ENCODE measurements at regions not wholly inside any gene's neighbourhood (a gene's known extent, or its start where the extent isn't known, plus 50 kb on each side); places are given as distances from the start of the nearest gene placed in this dataset.

- H3K4me1 ChIP-seq (ENCODE audit: insufficient read depth), result no peaks in the 10 kb centered on the region
- in situ Hi-C loops (cut with MboI), result no loop called here
- H3F3A ChIP-seq (ENCODE audit: insufficient read depth), result no peaks in the 10 kb centered on the region
- no peak overlapping the region for H3K4me3 ChIP-seq
- H3K4me2 ChIP-seq (ENCODE audit: unreplicated experiment), result no peak overlapping the region
- H4K20me1 ChIP-seq (ENCODE audit: insufficient read depth), result no peaks in the 10 kb centered on the region
- no peaks in the 10 kb centered on the region for H3K79me2 ChIP-seq (ENCODE audit: insufficient read depth)
- no peaks in the 10 kb centered on the region for H3K36me3 ChIP-seq (ENCODE audit: low read depth)
- no peak overlapping the region for H3K27ac ChIP-seq
- 6 to 15% methylated on average over 1 of the region's 1 CpG for WGBS, 2 experiments (ENCODE audit: low coverage in 1 of 2, low lambda C conversion rate in 2 of 2, missing lambda C conversion rate in 2 of 2)
- no peak for TF ChIP-seq EZH2phosphoT487 (IDR thresholded peaks at IDR 0.05; ENCODE audit: insufficient read depth, low read depth)
- no peak for TF ChIP-seq EZH2 (IDR thresholded peaks at IDR 0.05; ENCODE audit: insufficient read depth, poor library complexity, severe bottlenecking)
- no peaks in the 10 kb centered on the region for H3K9me3 ChIP-seq (ENCODE audit: low read depth)
- H3K9me2 ChIP-seq (ENCODE audit: insufficient read depth), result no peaks in the 10 kb centered on the region
- DNase-seq, result no peak
- no peaks in the 10 kb centered on the region for H3K27me3 ChIP-seq (replicated peaks; ENCODE audit: insufficient read depth)
- H3K9ac ChIP-seq, result no peak overlapping the region
- H2AFZ ChIP-seq, result no peak overlapping the region
Observed at GRCh38 chr4:31298737-31299136, 578.6 kb downstream of the PCDH7 start.

GRCh38 chr4:31307029-31307428, 586.9 kb downstream of the PCDH7 start:
- Histone ChIP-seq H3K36me3 (ENCODE audit: low read depth) (no peaks in the 10 kb centered on the region), H3F3A (ENCODE audit: insufficient read depth) (no peaks in the 10 kb centered on the region), H3K9me3 (ENCODE audit: low read depth) (no peaks in the 10 kb centered on the region), H2AFZ (no peak overlapping the region), H3K27ac (no peak overlapping the region), H3K4me3 (no peak overlapping the region), H3K27me3 (replicated peaks; ENCODE audit: insufficient read depth) (no peaks in the 10 kb centered on the region), H3K9me2 (ENCODE audit: insufficient read depth) (no peaks in the 10 kb centered on the region), H3K4me1 (ENCODE audit: insufficient read depth) (no peaks in the 10 kb centered on the region), H3K4me2 (ENCODE audit: unreplicated experiment) (no peak overlapping the region), H3K9ac (no peak overlapping the region), H4K20me1 (ENCODE audit: insufficient read depth) (no peaks in the 10 kb centered on the region), H3K79me2 (ENCODE audit: insufficient read depth) (no peaks in the 10 kb centered on the region)
- in situ Hi-C loops (cut with MboI), result no loop called here
- no peak for TF ChIP-seq EZH2 (IDR thresholded peaks at IDR 0.05; ENCODE audit: insufficient read depth, poor library complexity, severe bottlenecking)
- 21 to 25% methylated on average over 5 of the region's 5 CpGs for WGBS, 2 experiments (ENCODE audit: low coverage in 1 of 2, low lambda C conversion rate in 2 of 2, missing lambda C conversion rate in 2 of 2)
- no peak for DNase-seq

DNA sequence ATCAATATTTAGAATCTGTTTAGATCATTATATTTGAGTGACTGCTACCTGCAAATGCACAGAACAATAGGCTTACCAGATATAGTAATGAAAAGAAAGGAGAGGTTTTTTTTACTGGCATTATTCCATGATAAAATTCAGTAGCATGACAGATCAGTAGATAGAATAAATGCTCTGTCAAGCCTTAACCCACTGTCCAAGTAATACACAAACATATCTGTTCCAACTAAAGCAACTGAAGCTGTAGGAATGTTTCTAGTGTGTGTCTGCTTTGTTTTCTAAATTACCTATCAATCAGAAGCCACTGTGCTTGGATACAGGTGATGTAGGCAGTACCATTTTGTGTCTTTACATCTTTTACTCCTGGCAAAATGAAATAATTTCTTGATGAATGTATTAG, 604.6 kb downstream of the PCDH7 start:
- in situ Hi-C loops (cut with MboI), result no loop called here
- H3F3A ChIP-seq (ENCODE audit: insufficient read depth), result no peaks in the 10 kb centered on the region
- no peaks in the 10 kb centered on the region for H3K36me3 ChIP-seq (ENCODE audit: low read depth)
- no peak for DNase-seq
- H3K4me1 ChIP-seq (ENCODE audit: insufficient read depth), result no peaks in the 10 kb centered on the region
- no peak overlapping the region for H2AFZ ChIP-seq
- no peaks in the 10 kb centered on the region for H3K9me3 ChIP-seq (ENCODE audit: low read depth)
- H3K27me3 ChIP-seq (replicated peaks; ENCODE audit: insufficient read depth), result no peaks in the 10 kb centered on the region
- H3K9ac ChIP-seq, result no peak overlapping the region
- TF ChIP-seq EZH2phosphoT487 (IDR thresholded peaks at IDR 0.05; ENCODE audit: insufficient read depth, low read depth), result no peak
- TF ChIP-seq EZH2 (IDR thresholded peaks at IDR 0.05; ENCODE audit: insufficient read depth, poor library complexity, severe bottlenecking), result no peak
- H3K27ac ChIP-seq, result no peak overlapping the region
- H3K4me2 ChIP-seq (ENCODE audit: unreplicated experiment), result no peak overlapping the region
- H4K20me1 ChIP-seq (ENCODE audit: insufficient read depth), result no peaks in the 10 kb centered on the region
- H3K4me3 ChIP-seq, result no peak overlapping the region
- no peaks in the 10 kb centered on the region for H3K9me2 ChIP-seq (ENCODE audit: insufficient read depth)
- H3K79me2 ChIP-seq (ENCODE audit: insufficient read depth), result no peaks in the 10 kb centered on the region

DNA sequence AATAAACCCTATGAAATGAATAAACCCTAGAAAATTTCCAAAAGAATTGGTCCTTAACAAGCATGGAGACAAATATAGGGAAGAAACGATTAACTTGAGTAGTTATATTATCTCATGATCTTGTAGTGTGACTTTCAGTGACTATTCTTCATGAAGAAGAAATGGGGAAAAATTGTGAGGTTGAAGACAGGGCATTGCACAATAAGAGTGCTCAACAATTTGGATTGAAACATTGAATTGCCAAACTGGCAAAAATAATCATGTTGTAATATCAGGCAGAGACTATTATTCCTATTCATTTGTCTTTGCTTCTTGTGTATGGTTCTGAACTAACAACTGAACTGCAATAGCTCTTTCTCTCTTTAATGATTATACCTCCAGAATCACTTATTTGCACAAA, 605.1 kb downstream of the PCDH7 start:
- in situ Hi-C loops (cut with MboI), result no loop called here
- DNase-seq, result no peak

DNA sequence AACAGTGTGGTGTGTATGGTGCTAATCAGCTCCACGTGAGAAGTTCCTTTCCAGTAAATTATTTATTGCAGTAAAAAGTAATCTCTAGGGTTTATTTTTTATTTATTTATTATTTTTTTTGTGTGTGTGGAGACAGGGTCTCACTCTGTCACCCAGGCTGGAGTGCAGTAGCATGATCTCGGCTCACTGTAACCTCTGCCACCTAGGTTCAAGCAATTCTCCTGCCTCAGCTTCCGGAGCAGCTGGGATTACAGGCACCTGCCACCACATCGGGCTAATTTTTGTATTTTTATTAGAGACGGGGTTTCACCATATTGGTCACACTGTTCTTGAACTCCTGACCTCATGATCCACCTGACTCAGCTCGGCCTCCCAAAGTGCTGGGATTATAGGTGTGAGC, 606.9 kb downstream of the PCDH7 start:
- Histone ChIP-seq H3K9me3 (ENCODE audit: low read depth) (no peaks in the 10 kb centered on the region), H3K27me3 (replicated peaks; ENCODE audit: insufficient read depth) (no peaks in the 10 kb centered on the region), H3K36me3 (ENCODE audit: low read depth) (no peaks in the 10 kb centered on the region), H2AFZ (no peak overlapping the region), H3K79me2 (ENCODE audit: insufficient read depth) (no peaks in the 10 kb centered on the region), H3F3A (ENCODE audit: insufficient read depth) (no peaks in the 10 kb centered on the region), H3K9ac (no peak overlapping the region), H3K9me2 (ENCODE audit: insufficient read depth) (no peaks in the 10 kb centered on the region), H3K4me3 (no peak overlapping the region), H3K4me2 (ENCODE audit: unreplicated experiment) (no peak overlapping the region), H4K20me1 (ENCODE audit: insufficient read depth) (no peaks in the 10 kb centered on the region), H3K4me1 (ENCODE audit: insufficient read depth) (no peaks in the 10 kb centered on the region), H3K27ac (no peak overlapping the region)
- in situ Hi-C loops (cut with MboI), result no loop called here
- TF ChIP-seq EZH2 (IDR thresholded peaks at IDR 0.05; ENCODE audit: insufficient read depth, poor library complexity, severe bottlenecking) (no peak), EZH2phosphoT487 (IDR thresholded peaks at IDR 0.05; ENCODE audit: insufficient read depth, low read depth) (no peak)
- no peak for DNase-seq
- 15 to 16% methylated on average over 6 of the region's 6 CpGs for WGBS, 2 experiments (ENCODE audit: low coverage in 1 of 2, low lambda C conversion rate in 2 of 2, missing lambda C conversion rate in 2 of 2)

More for the DNA sequence above, 605.1 kb downstream of the PCDH7 start:
- H4K20me1 ChIP-seq (ENCODE audit: insufficient read depth), result no peaks in the 10 kb centered on the region
- no peaks in the 10 kb centered on the region for H3K79me2 ChIP-seq (ENCODE audit: insufficient read depth)
- no peak overlapping the region for H3K4me3 ChIP-seq
- no peaks in the 10 kb centered on the region for H3K4me1 ChIP-seq (ENCODE audit: insufficient read depth)
- no peaks in the 10 kb centered on the region for H3K9me3 ChIP-seq (ENCODE audit: low read depth)
- WGBS, 2 experiments (ENCODE audit: low coverage in 1 of 2, low lambda C conversion rate in 2 of 2, missing lambda C conversion rate in 2 of 2), result 10 to 11% methylated on average over 1 of the region's 1 CpG
- no peaks in the 10 kb centered on the region for H3F3A ChIP-seq (ENCODE audit: insufficient read depth)
- H3K9ac ChIP-seq, result no peak overlapping the region
- H3K4me2 ChIP-seq (ENCODE audit: unreplicated experiment), result no peak overlapping the region
- H3K27me3 ChIP-seq (replicated peaks; ENCODE audit: insufficient read depth), result no peaks in the 10 kb centered on the region
- H3K9me2 ChIP-seq (ENCODE audit: insufficient read depth), result no peaks in the 10 kb centered on the region
- H3K27ac ChIP-seq, result no peak overlapping the region
- H3K36me3 ChIP-seq (ENCODE audit: low read depth), result no peaks in the 10 kb centered on the region
- TF ChIP-seq EZH2 (IDR thresholded peaks at IDR 0.05; ENCODE audit: insufficient read depth, poor library complexity, severe bottlenecking), result no peak
- TF ChIP-seq EZH2phosphoT487 (IDR thresholded peaks at IDR 0.05; ENCODE audit: insufficient read depth, low read depth), result no peak
- H2AFZ ChIP-seq, result no peak overlapping the region
